Left hindlimb (tissue), 1 donor: ENCODE measurements at regions not wholly inside any gene's neighbourhood (a gene's known extent, or its start where the extent isn't known, plus 50 kb on each side); places are given as distances from the start of the nearest gene placed in this dataset.

ENCODE experiments used
- DNase-seq: peaks from one replicate; pipeline ENCODE4 v3.0.0-alpha.2; 2018

DNA sequence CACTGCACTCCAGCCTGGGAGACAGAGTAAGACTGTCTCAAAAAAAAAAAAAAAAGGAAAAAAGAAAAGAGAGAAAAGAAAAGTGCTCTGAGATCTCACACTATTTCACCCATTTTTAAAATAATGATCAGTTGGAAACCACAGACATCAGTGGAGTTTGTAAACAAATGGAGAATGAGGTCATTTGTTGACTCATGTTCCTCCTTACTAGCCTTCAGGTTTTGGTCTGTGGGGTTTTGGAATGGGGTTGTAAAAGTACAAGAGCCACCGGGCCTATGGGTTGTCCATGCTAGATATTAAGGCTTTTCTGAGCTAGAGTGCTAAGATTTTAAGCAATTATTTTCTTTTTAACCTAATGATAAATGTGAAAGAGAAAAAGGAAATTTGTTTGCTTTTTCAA lies 104.4 kb upstream of the PRL start:
- no peak for DNase-seq

DNA sequence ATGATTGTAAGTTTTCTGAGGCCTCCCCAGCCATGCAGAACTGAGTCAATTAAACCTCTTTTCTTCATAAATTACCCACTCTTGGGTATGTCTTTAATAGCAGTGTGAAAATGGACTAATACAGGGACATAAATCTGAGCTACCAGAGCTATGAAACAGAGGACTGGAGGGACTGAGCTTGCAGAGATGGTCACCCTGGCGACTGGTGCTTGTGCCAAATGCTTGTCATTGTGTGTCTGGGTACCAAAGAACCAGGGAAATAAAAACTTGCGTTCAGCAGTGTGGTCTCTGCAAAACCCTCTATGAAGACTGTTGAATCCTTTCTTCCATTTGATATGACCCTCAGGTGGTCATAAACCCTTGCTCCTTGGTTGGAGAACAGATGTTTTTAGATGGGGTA lies 105.1 kb upstream of the PRL start:
- no peak for DNase-seq

DNA sequence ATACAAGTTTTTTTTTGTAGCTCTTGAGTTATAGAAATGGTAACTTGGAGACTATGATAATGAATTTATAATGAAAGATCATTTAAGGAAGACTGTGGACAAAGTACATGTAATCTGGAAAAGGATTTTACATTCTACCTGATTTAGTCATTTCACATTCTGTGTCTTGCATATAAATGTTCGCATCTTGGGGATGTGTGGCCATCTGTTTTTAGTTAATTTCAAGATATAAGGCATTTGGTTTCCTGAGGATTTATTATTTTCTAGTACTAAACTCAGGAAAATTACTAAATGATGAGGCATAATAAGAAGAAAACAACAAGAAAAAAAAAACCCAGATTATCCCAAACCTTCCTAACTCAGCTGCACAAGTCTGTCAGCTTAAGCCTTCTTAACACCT lies 112.7 kb upstream of the PRL start:
- DNase-seq: no peak

DNA sequence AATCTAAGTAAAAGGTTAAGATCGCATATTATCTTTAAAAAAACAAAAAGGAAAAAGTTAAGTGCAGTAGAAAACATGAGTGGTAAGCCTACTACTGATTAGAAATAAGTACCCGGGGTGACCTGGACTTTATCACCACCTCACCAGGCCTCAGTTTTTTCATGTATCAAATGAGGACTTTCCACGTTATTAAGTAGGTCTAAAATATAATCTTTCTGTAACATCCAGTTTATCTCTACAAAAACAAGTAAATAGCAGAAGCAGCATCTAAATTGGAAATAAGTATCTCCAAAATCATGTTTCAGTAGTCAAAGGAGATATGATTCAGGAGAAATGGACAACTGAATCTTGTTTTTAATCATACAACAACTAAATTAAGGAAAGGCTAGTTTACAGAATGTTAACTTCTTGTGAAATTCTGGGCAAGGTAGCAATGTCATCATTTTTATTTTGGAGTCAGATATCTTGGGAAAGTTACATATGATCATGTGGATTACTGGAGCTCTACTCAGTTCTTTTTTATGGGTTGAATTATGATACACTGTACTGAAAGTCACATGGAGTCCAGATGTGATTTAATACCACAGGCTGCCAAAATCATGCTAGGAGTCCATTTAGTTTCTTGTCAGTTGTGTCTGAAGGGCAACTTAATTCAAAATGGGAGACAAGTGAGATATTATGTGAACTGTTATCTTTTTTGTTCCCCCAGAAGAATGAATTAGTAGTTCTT lies 114.7 kb upstream of the PRL start:
- DNase-seq: no peak

DNA sequence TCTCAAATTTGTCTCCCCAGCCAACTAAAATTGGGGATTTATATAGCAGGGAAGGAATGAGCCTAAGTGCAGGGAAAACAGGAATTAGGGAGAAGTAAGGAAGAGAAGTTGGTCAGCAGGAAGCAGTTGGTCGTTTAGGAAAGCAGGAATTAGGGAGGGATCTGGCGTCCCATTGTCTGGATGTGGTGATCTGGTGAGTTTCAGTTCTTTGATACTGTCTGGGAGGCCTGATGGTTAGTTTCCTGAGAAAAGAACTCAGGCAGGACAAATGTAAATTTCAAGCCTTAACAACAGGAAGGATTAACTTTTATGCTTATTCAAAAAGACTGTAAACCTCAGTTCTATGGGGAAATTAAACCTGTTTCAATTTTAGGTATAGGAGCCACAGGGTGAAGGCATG lies 116.2 kb upstream of the PRL start:
- no peak for DNase-seq

DNA sequence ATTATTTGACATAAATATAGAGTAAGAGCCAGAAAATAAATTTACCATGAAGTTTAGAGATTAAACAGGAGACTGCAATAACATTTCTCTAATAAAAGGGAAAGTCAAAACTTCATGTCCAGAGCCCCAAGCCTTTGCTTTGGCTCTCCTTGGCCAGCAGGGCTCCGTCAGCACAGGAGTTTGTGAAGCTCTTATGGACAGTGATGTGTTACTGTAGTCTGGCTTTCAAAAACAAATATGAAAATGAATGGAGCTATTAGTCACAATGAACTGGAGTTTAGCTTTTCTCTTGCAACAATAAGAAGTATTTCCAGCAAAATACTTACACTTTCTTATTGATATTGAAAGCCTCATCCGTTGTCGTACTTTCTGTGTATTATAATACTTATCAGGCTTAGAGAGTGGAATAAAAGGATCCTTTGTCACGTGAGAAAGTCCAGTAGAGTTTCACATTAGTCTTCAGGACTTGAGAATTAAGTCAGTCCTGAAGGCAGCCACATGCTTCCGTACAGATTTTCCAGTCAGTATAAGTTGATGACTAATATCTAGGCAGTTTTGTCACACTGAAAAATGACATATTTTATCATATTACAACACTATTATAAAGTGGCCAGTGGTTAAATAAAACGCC lies 117.0 kb upstream of the PRL start:
- no peak for DNase-seq

DNA sequence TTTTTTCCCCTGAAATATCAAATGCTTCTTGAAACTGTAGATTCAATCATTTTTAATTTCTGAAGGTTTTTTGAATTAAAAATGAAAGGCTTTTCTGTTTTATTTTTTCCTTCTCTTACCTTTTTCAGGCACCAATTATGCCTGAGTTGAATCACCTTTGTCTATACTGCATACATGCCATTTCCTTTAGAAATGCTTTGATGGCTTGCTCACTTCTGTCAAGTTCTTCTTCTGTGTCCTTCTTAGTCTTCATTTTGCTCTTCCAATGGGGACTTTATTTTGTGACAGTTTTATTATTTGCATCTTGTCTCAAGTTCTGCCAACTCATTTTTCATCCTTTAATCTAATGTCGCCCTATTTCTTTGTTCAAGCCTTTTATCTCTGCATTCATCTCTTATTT lies 121.9 kb upstream of the PRL start:
- DNase-seq: no peak

DNA sequence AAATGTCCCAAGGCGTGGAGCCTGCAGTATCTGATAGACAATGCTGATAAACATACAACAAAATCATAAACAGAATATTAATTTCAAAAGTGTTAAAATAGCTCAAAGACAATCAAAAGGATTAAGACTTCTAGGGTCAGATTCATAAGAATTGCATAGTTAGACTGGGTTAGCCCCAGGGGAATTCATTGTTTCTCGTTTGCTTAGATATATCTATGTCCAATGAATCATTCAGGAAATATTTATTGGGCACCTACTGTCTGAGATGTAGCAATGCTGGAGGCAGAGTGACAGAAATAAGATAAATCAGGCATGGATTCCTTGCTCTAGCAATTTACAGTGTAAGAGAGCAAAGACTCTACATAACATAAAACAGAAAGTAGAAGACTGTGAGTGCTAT lies 124.4 kb upstream of the PRL start:
- no peak for DNase-seq

DNA sequence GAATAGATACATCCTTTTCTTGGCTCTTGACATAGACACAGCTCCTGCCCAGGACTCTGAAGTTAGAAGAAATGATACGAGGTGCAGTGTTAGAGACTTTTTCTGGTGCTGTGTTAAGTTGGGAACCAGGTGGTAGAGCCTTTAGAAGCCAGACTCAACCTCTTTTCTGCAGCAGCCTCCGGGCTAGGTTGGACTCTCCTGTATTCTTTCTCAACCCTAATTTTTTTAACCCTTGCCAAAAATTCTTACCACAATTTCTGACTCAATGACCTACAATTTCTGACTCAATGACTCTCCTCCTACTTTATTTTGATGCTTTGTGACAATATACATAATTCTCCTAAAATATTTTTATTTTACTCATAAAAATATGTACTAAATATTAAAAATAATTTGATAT lies 127.4 kb upstream of the PRL start:
- no peak for DNase-seq

DNA sequence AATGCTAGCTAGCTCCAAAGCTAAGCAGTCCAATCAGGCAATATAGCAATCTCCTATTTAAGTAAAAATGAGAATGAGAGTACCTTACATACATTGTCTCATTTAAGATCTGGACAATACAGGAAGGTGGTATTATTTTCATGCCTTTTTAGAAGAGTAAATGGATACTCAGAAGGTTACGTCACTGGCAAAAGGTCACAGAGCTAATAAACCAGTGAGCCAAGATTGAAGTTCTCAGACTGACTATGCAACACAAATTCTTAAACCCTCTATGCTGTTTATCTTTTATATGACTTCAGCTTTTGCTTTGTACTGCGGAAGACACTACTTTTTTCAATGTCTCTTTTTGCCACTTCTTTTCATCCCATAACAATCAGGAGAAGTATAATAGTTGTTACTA lies 135.2 kb upstream of the PRL start:
- no peak for DNase-seq

DNA sequence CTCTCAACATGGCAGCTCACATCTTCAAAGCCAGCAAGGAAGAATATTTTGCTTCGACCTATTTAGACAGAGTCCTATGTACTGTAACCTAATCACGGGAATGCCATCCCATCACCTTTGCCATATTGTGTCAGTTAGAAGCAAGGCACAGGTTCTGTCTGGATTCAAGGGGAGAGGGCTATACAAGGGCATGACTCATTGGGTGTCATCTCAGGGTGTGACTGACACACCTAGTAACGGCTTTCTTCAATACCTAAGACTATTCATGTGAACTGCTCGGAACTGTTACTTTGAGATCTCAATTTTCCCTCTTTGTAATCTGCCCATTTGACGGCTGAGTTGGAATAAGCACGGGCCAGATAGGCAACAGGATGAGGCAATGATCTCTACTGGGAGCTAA lies 135.6 kb upstream of the HDGFL1 start:
- DNase-seq: no peak

DNA sequence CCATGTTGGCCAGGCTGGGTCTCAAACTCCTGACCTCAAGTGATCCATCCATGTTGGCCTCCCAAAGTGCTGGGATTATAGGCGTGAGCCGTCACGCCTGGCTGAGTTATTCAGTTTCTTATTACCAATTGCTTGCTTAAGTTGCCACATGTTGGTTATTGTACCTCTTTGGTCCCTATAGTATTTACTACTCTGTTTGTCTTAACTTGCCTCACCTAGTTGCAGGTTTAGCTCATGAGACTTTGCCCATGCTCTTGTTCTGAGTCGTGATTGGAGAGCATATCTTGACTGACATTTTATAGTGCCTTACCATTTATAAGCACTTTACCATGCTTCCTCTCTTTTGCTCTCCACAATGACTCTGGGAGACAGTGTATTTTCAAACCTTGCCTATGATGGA lies 134.2 kb upstream of the HDGFL1 start:
- no peak for DNase-seq

DNA sequence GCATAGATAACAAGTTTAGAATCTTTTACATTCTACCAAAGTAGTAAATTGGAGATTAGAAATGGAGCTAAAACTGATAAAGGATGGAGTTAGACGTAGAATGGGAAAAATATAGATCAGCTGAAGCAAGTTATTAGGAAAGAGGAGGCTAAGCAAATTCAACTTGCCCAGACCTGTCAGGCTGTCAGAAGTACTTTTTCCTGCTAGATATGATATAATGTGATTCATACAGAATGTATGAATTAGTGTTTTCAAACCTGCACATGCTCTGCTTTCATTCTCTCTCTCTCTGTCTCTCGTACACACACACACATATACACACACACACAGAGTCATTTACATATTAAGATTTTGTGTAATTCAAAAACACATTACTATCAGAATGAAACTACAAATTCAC lies 133.2 kb upstream of the HDGFL1 start:
- DNase-seq: no peak

DNA sequence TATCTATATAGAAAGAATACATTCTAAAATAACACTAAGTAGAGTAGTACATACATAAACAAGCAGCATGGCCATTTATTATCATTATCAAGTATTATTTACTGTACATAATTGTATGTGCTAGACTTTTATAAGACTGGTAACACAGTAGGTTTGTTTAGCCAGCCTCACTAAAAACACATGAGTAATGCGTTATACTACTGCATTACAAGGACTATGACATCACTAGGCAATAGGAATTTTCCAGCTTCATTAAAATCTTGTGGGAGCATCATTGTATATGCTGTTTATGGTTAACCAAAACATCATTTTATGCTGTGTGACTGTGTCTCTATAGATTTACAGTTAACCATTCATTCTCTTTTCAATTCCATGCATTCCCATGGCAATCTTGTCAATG lies 131.7 kb upstream of the HDGFL1 start:
- DNase-seq: no peak

DNA sequence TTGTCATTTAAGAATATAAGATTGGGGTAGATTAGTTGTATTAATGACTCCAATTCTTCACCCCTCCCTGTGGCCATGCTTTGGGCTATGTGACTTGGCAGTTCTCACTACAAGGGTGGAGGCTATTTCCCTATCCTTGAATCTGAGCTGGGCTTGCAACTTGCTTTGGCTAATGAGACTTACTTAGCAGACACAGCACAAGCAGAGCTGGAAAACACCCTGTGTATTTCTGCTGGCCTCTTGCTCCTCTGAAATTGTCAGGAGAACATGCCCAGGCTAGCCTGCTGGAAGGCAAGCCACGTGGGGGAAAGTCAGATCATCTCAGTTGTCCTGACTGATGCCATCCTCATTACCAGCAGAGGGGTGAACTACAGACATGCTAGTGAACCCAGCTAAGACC lies 126.5 kb upstream of the HDGFL1 start:
- no peak for DNase-seq

DNA sequence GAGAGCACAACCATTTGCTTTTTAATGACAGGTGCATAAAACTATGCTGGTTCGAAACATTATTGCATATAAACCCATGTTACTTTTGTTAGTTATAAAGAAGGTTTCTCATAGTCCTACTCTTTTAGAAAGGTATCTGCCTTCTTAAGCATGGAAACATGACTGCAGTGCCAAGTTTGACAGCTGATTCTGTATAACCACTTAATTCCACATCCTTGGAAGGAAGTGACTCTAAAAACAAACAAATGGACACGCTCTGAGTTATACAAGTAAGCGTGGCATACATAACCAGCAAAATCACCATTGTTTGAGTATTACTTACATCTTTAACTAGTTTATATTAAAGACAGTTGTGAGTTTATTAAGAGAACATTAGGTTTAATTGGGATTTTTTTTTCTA lies 125.0 kb upstream of the HDGFL1 start:
- DNase-seq: no peak

DNA sequence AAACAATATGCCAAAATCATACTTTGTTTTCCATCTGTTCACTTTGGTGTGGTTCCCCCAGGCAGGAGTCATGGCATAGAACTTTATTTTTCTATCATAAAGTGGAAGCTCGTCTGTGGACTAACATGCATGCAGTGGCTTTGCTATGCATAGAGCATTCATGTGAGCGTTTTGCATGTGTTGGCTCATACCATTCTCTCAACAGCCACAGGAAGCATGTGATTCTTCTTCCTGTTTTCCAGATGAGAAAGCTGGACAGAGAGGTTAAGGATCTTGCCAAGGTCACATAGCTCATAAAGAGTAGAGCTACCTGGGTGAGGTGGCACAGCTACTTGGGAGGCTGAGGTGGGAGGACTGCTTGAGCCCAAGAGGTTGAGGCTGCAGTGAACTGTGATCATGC lies 123.4 kb upstream of the HDGFL1 start:
- DNase-seq: no peak

DNA sequence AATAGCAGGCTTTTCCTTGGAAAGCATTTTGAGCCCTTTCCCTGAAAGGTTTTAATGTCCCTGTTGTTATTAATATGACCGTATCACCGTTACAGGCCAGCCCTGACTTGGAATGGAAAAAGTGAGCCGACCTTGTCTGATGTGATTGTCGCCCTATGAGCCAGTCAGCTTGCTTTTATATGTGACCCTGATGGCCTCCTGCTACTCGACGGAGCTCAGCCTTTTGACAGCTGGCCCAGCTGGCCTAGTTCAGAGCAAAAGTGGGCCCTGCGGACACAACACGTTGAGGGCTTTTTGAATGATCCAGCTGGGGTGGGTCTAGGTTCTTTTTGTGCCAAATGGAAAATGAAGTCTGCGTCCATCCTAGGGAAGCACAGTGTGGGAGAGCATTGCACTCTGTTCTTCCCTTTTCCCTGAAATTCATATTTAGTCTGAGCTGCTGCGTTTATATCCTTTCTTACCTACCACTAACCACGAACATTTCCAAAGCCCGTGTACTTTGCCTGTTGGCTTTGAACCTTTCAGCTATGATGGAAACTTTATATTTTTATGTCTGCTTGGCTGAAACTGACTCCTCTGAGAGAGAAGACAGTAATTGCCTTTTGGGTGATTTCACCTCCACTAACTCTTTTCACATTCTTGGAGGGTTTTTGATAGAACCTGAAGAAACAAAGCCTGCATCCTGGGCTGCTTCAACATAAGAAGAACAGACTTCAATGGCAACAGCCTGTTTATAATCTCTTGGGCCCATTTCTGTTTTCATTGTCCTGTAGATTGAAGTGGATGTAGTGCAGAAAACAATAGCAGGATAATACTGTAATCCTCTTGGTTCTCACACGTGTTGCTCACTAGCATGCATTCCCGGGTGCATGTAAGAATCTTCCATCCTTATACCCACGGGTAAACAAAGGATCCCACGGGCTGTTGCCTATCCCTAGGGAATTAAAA lies 121.8 kb upstream of the HDGFL1 start:
- peak; percentile 80 for DNase-seq

DNA sequence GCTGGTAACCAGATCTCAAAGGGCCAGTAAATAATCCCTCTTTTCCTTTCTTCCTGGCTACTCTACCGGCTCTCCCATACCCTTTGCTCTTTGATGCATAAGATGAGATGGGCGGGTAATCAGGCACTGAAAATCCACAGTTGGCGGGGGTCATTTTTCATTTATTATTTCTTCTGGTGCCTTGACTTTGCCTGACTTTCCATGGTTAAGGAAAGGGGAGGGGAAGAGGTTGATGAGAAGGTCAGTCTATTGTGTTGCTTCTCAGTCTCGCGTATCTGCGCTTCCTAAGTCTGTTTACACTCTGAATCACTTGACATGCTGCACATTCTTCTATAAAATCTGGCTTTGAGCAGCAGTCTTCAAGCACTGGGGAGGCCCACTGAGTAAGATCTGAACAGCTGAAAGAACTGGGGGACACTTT lies 121.1 kb upstream of the HDGFL1 start:
- no peak for DNase-seq

DNA sequence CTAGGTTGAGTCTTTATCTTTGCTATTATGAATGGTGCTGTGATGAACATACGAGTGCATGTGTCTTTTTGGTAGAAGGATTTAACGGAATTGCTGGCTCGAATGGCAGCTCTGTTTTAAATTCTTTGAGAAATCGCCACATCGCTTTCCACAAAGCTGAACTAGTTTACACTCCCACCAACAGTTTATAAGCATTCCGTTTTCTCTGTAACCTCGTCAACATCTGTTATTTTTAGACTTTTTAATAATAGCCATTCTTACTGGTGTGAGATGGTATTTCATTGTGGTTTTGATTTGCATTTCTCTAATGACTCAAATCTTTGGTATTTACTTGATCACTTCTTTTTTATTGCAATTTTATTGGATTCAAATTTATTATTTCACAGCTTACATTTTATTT lies 117.4 kb upstream of the HDGFL1 start:
- DNase-seq: no peak

DNA sequence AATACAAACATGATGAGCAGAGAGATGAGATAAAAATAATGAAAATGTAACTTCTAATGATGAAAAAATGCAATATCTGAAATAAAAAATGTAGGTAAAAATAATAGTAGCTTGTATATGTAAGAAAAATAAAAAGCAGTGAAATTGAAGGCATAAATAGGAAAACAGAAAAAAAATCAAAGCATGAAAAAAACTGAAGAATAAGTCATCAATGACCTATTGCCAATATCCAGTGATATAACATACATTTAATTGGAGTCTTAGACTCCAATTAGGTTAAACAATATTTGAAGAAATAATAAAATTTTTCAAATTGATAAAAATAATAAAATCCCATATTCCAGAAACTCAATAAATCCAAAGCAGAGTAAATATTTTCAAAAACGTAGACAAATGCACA lies 114.0 kb upstream of the HDGFL1 start:
- DNase-seq: no peak

DNA sequence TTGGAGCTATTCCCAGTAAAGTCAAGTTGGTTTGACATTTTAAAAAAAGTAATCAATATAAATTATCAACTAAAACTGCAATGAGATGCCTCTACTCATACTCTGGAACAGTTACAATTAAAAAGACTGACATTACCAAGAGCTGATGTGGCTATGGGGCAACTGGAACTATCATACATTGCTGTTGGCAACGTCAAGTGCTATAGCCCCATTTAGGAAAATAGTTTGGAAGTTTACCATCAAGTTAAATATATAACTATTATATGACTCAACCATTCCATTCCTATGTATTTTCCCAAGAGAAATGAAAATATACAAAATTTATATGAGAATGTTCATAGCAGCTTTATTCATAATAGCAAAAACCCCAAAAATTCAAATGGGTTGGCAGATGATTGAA lies 111.4 kb upstream of the HDGFL1 start:
- no peak for DNase-seq

DNA sequence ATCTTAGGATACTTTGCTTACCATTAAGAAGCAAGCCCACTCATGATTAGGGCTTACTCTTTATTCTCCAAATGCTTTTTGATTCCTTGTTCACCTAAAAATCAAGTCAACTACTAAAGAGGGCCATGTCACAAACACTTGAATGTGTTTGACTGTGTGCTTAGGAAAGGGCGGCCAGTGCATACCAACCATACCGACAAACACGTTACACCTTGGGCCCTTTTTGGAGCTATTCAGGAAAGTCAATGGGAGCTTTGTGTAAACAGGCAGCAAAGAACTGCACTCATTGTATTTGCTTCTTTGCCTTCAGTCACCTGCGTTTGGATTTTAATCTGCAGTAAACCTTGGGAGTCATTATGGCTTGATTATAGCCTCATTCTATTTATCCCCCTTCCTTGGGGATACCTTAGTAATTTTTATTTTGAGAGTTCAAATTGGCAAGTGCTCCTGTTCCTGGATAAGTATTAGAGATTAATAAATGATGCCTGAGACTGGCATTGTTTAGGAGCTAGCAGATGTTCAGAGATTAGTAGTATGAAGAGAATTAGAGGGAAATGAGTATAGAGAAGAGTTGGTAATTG lies 102.6 kb upstream of the HDGFL1 start:
- DNase-seq: no peak

DNA sequence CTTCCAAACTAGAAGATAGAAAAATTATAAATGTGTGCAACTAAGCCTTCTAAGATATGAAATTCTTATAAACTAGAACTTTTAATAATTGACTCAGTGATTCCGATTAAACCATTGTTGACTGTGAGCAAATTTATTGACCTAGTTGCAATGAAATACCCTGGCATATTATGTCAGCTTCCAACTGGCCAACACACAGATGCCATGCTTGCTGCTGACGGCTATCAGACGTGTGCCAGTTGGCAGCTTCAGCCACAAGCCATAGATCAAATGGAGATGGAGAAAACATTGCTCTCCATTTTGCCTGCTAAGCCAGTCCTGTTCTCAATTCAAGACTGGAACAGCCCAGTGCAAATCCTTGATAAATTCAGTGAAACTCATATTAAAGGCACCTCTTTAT lies 101.7 kb upstream of the HDGFL1 start:
- no peak for DNase-seq
